ENCODE measurements at regions not wholly inside any gene's neighbourhood (a gene's known extent, or its start where the extent isn't known, plus 50 kb on each side); places are given as distances from the start of the nearest gene placed in this dataset.

DNA sequence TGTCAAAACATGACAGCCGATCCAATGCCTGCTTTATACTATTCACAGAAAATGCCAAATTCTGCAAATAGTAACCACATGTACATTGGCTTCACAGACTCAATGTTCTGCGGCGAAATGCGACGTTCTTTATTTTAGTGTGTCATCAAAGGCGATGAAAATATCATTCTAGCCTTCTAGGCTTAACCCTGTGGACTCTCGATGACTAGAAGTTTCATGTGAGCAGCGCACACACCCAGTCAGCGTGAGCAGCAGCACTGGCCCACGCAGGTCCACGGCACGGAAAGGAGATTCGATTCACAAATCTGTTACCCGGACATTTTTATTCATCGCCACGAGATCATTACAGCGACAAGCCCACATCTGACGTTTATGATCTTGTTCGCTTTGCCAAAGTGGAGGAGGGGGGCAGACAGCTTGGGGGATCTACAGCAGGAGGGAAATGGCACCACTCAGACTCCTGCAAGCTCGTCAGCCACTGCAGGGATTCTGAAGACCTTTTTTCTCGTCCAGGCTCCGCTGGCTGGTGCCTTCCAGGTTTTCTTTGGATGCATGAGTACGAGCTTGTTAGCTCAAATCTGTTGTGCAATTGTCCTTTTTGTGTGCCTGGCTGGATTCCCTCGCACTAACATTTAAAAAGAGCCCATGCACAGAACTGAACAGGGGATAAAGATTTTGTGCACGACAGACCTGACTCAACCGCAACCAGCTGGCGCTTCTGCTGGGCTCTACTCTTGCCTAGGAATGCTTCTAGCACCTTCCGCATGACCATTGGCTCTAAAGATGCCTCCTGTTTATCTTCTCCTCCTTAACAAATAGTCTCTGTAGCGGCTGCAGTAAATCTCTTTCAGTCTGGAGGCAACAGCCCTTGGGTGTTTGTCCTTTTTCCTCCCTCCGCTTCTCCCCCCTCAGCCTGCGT, 938.4 kb downstream of the MCTP2 start:
- Histone ChIP-seq H3K4me3 (ENCODE audit: low read length in 2 of 2) (no peak overlapping the region), H3K27me3 (ENCODE audit: insufficient read depth, low read length) (no peaks in the 10 kb centered on the region), H3K9me3 (ENCODE audit: control insufficient read depth in 1 of 2, low read length in 2 of 2) (no peaks in the 10 kb centered on the region), H3K36me3 (ENCODE audit: insufficient read depth, low read length) (no peaks in the 10 kb centered on the region), H3K4me1 (ENCODE audit: insufficient read depth, low read length) (no peaks in the 10 kb centered on the region), H3K27ac (ENCODE audit: low read depth, low read length) (no peak overlapping the region)
- no peak for DNase-seq
- no peaks in the 10 kb centered on the region for H3K4me1 Mint-ChIP-seq
- intact Hi-C loops (cut with micrococcal nuclease): no loop called here
- H3K36me3 Mint-ChIP-seq: no peaks in the 10 kb centered on the region
- no peak overlapping the region for H3K4me3 Mint-ChIP-seq
- CTCF ChIA-PET (ENCODE audit: partially characterized antibody): no interaction called here
- H3K27me3 Mint-ChIP-seq: no peaks in the 10 kb centered on the region
- peaks cover 0 to 9% (median 5%) of the 10 kb centered on the region in 8 donors for H3K9me3 Mint-ChIP-seq
- no peak overlapping the region for H3K27ac Mint-ChIP-seq
- POLR2A ChIA-PET (ENCODE audit: partially characterized antibody): no interaction called here

DNA sequence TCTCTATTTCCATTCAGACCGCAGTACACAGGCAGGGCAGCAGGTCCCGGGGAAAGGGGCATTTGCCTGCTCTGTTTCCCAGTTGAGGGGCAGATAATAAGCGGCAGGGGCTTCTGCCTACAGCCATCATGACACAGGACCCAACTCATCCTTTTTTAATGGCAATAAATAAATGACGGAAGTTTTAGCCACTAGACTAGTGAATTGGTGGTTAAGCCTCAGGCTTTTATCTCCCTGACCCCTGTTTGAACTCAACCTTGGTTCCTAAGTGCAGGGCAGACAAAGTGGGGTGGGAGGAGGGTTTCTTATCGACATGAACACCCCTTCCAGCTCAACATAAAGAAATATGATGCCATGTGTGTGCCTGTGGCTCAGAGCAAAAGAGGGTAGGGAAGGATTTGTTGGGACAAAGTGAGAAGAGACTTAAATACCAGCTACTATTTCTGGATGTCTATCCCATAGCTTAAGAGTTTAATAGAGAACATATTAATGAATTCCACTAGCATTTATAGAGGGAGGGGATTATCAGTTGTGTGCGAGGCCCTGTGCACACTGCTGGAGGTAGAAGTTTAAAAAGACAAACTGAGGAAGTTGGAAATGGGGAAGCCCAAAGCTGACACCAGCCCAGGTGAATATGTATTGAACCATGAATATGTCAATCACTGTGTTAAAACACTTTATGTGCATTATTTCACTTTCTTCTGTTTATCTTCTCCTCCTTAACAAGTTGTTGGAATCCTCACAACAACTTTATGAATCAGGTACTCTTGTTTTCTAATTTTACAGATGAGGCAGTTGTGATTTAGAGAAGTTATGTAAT, 939.4 kb downstream of the MCTP2 start:
- Mint-ChIP-seq H3K27me3 (no peaks in the 10 kb centered on the region), H3K9me3 (peaks cover 0 to 9% (median 4%) of the 10 kb centered on the region in 8 donors), H3K4me3 (no peak overlapping the region), H3K36me3 (no peaks in the 10 kb centered on the region), H3K27ac (no peak overlapping the region), H3K4me1 (no peaks in the 10 kb centered on the region)
- CTCF ChIA-PET (ENCODE audit: partially characterized antibody): no interaction called here
- no peak overlapping the region for H3K27ac ChIP-seq (ENCODE audit: low read depth, low read length)
- POLR2A ChIA-PET (ENCODE audit: partially characterized antibody): no interaction called here
- no peaks in the 10 kb centered on the region for H3K4me1 ChIP-seq (ENCODE audit: insufficient read depth, low read length)
- no peak overlapping the region for H3K4me3 ChIP-seq (ENCODE audit: low read length in 2 of 2)
- H3K36me3 ChIP-seq (ENCODE audit: insufficient read depth, low read length): no peaks in the 10 kb centered on the region
- H3K27me3 ChIP-seq (ENCODE audit: insufficient read depth, low read length): no peaks in the 10 kb centered on the region
- no peaks in the 10 kb centered on the region for H3K9me3 ChIP-seq (ENCODE audit: control insufficient read depth in 1 of 2, low read length in 2 of 2)
- no peak for DNase-seq
- intact Hi-C loops (cut with micrococcal nuclease): no loop called here

DNA sequence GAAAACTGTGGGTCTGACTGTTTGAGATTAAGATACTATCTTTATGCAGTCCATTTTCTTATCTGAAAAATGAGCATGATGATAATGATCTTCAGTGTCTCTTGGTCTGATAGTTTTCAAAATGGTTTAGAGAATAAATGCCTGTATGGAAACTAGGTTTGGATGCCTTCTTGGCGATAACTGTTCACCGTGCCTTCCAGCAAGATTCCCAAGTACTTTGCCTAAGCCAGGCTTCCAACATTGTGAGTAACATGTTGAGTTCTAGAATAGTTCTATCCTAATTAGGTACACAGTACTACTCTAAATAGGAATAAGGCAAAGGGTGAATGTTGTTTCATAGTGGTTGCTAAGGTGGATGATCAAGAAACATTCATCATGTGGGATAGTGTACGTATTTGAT, 940.2 kb downstream of the MCTP2 start:
- no peak overlapping the region for H3K4me3 Mint-ChIP-seq
- Histone ChIP-seq H3K9me3 (ENCODE audit: control insufficient read depth in 1 of 2, low read length in 2 of 2) (no peaks in the 10 kb centered on the region), H3K4me3 (ENCODE audit: low read length in 2 of 2) (no peak overlapping the region), H3K36me3 (ENCODE audit: insufficient read depth, low read length) (no peaks in the 10 kb centered on the region), H3K27ac (ENCODE audit: low read depth, low read length) (no peak overlapping the region), H3K4me1 (ENCODE audit: insufficient read depth, low read length) (no peaks in the 10 kb centered on the region), H3K27me3 (ENCODE audit: insufficient read depth, low read length) (no peaks in the 10 kb centered on the region)
- no peaks in the 10 kb centered on the region for H3K36me3 Mint-ChIP-seq
- DNase-seq: no peak
- POLR2A ChIA-PET (ENCODE audit: partially characterized antibody): no interaction called here
- intact Hi-C loops (cut with micrococcal nuclease): no loop called here
- CTCF ChIA-PET (ENCODE audit: partially characterized antibody): no interaction called here
- H3K27ac Mint-ChIP-seq: no peak overlapping the region
- H3K27me3 Mint-ChIP-seq: no peaks in the 10 kb centered on the region
- peaks cover 0 to 8% (median 4%) of the 10 kb centered on the region in 8 donors for H3K9me3 Mint-ChIP-seq
- H3K4me1 Mint-ChIP-seq: no peaks in the 10 kb centered on the region

DNA sequence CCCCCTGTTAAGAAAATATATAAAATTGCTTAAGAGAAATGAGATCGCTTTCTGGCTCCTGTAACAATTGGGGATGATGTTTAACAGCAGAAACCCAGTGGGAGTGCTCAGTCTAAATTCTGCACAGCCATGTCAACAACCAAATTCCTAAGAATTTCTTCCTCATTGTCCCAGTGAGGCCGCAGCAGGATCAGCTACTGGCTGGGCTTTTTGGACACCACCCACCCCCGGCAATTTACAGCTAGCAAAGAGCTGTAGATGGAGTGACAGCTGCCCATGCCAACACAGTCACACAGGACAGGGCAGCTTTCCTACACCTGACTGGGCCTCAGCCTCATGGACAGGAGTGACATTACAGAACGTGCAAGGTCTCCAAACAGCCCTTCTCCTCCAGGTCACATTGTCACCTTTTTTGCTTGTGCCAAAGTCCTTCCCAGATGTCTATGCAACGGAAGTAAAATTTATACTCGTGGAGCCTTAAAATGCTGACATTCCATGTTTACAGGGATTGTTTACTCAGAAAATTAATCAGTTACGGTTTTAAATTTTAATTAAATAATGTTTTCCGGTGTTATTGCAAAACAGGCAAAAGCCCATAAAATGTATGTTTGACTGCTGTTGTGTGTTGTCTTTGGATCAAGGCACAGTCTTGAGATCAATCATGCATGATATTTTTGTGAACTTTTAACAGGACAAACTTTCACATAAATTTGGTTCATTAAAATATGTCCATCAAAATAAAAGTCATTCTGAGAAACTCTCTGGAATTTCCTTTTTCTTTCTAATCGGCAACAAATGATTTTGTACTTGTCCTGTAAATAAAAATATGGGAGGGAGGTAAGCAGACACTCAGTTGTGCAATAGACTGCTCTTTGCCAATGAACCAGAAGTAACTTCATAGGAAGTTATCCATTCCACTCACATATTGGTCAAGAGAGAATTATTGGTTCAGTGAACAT, 943.2 kb downstream of the MCTP2 start:
- H3K9me3 ChIP-seq (ENCODE audit: control insufficient read depth in 1 of 2, low read length in 2 of 2): no peaks in the 10 kb centered on the region
- no peaks in the 10 kb centered on the region for H3K4me1 ChIP-seq (ENCODE audit: insufficient read depth, low read length)
- no peaks in the 10 kb centered on the region for H3K4me1 Mint-ChIP-seq
- no peak overlapping the region for H3K4me3 ChIP-seq (ENCODE audit: low read length in 2 of 2)
- peaks cover 0 to 7% (median 2%) of the 10 kb centered on the region in 8 donors for H3K9me3 Mint-ChIP-seq
- H3K27ac Mint-ChIP-seq: no peak overlapping the region
- H3K36me3 ChIP-seq (ENCODE audit: insufficient read depth, low read length): no peaks in the 10 kb centered on the region
- DNase-seq: no peak
- ChIA-PET CTCF (ENCODE audit: partially characterized antibody) (no interaction called here), POLR2A (ENCODE audit: partially characterized antibody) (no interaction called here)
- intact Hi-C loops (cut with micrococcal nuclease): no loop called here
- no peaks in the 10 kb centered on the region for H3K27me3 ChIP-seq (ENCODE audit: insufficient read depth, low read length)
- no peaks in the 10 kb centered on the region for H3K27me3 Mint-ChIP-seq
- H3K27ac ChIP-seq (ENCODE audit: low read depth, low read length): no peak overlapping the region
- H3K4me3 Mint-ChIP-seq: no peak overlapping the region
- no peaks in the 10 kb centered on the region for H3K36me3 Mint-ChIP-seq

DNA sequence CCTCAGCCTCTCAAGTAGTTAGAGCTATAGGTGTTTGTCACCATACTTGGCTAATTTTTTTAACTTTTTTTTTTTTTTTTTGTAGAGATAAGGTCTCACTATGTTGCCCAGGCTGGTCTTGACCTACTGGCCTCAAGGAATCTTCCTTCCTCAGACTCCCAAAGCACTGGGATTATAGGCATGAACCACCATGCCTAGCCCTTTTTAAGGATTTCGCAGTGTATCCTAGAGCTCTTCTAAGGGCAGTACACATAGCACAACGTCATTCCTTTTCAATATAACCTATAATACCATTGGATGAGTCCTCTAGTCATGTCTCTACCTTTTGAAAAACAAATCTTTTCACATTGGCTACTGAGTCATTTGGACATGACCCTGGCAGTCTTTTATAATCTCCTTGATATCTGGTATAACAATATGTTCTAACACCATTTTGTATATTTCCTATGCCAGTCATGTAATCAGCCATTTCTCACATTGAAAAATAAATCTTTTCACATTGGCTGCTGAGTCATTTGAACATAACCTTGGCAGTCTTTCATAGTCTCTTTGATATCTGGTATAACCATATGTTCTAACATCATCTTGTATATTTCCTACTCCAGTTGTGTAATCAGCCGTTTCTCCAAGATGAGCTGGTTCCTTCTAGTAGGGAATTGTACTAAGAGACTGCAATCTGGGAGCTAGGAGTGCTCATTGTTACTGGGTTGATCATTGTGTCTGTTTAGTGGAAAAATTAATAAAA, 944.7 kb downstream of the MCTP2 start:
- ChIA-PET CTCF (ENCODE audit: partially characterized antibody) (no interaction called here), POLR2A (ENCODE audit: partially characterized antibody) (no interaction called here)
- H3K27ac ChIP-seq (ENCODE audit: low read depth, low read length): no peak overlapping the region
- Mint-ChIP-seq H3K27me3 (no peaks in the 10 kb centered on the region), H3K9me3 (peaks cover 0 to 19% (median 9%) of the 10 kb centered on the region in 8 donors), H3K36me3 (no peaks in the 10 kb centered on the region), H3K27ac (no peak overlapping the region), H3K4me1 (no peaks in the 10 kb centered on the region), H3K4me3 (no peak overlapping the region)
- H3K4me3 ChIP-seq (ENCODE audit: low read length in 2 of 2): no peak overlapping the region
- DNase-seq: no peak
- no peaks in the 10 kb centered on the region for H3K9me3 ChIP-seq (ENCODE audit: control insufficient read depth in 1 of 2, low read length in 2 of 2)
- intact Hi-C loops (cut with micrococcal nuclease): no loop called here
- H3K36me3 ChIP-seq (ENCODE audit: insufficient read depth, low read length): no peaks in the 10 kb centered on the region
- no peaks in the 10 kb centered on the region for H3K27me3 ChIP-seq (ENCODE audit: insufficient read depth, low read length)
- no peaks in the 10 kb centered on the region for H3K4me1 ChIP-seq (ENCODE audit: insufficient read depth, low read length)

DNA sequence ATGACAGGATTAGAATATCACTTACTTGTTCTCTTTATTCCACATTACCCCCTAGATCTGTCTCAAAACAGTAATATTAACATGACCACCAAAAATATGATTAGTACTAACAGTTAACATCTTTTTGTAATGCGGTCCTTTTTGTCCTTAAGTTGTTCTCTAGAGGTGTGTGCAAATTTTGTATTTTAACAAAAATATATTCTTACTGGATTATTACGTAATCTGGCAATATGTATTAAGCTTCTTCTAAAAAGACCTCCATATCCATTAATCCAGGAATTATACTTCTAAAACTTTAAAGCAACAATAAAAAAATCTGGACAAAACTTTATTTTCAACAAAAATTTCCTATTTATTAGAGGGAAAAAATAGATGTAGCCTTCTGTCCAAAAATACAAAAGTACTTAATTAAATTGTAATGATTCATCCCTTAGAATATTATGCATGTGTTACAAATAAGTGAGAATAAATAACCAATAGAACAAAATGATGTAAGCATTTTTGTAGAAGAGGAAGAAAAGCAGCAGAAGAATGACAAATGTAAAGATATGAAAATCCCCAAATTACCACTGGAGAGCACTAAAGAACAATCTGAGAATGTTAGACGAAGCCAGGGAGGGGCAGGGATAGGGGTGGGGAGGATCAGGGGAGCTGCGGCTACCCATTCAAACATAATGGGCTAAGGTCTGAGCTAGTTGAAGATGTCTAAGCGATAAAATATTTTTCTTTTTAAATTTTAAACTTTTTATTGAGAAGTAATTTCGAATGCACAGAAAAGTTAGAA, 945.6 kb downstream of the MCTP2 start:
- Histone ChIP-seq H3K4me1 (ENCODE audit: insufficient read depth, low read length) (no peaks in the 10 kb centered on the region), H3K27me3 (ENCODE audit: insufficient read depth, low read length) (no peaks in the 10 kb centered on the region), H3K27ac (ENCODE audit: low read depth, low read length) (no peak overlapping the region), H3K36me3 (ENCODE audit: insufficient read depth, low read length) (no peaks in the 10 kb centered on the region), H3K4me3 (ENCODE audit: low read length in 2 of 2) (no peak overlapping the region), H3K9me3 (ENCODE audit: control insufficient read depth in 1 of 2, low read length in 2 of 2) (no peaks in the 10 kb centered on the region)
- POLR2A ChIA-PET (ENCODE audit: partially characterized antibody): no interaction called here
- no peak overlapping the region for H3K4me3 Mint-ChIP-seq
- no peaks in the 10 kb centered on the region for H3K4me1 Mint-ChIP-seq
- no peaks in the 10 kb centered on the region for H3K36me3 Mint-ChIP-seq
- intact Hi-C loops (cut with micrococcal nuclease): no loop called here
- peaks cover 0 to 19% (median 9%) of the 10 kb centered on the region in 8 donors for H3K9me3 Mint-ChIP-seq
- H3K27ac Mint-ChIP-seq: no peak overlapping the region
- CTCF ChIA-PET (ENCODE audit: partially characterized antibody): no interaction called here
- DNase-seq: no peak
- H3K27me3 Mint-ChIP-seq: no peaks in the 10 kb centered on the region

All from CD4-positive, alpha-beta memory T cell (primary cell).